Esophagus squamous epithelium (tissue), 5 donors: ENCODE measurements at regions not wholly inside any gene's neighbourhood (a gene's known extent, or its start where the extent isn't known, plus 50 kb on each side); places are given as distances from the start of the nearest gene placed in this dataset.

Source experiments
- DNase-seq: peaks from one replicate; lab custom pipeline; 2025; lab: John Stamatoyannopoulos, UW
- H3K27ac ChIP-seq, 4 donors: fragments of 200-600 bp; sonication (generic); one replicate each; pipeline ENCODE4 v1.5.1; 2016 to 2019; ENCODE audit warnings: mild to moderate bottlenecking in 1 of 4
- H3K27me3 ChIP-seq, 4 donors: fragments of 200-600 bp; sonication (generic); 1 replicate in 3 of 4; 2 replicates in 1 of 4; pipeline versions ENCODE4 v1.5.1 to v1.6.0; 2017 to 2021; ENCODE audit warnings: antibody characterized with exemption in 1 of 4
- H3K36me3 ChIP-seq, 3 donors: fragments of 200-600 bp; sonication (generic); one replicate each; pipeline ENCODE4 v1.5.1; 2016 to 2019
- H3K4me1 ChIP-seq, 3 donors: fragments of 200-600 bp; sonication (generic); one replicate each; pipeline ENCODE4 v1.5.1; 2017 to 2019
- H3K4me3 ChIP-seq, 4 donors: fragments of 200-600 bp; sonication (generic); 1 replicate in 3 of 4; 2 replicates in 1 of 4; pipeline ENCODE4 v1.5.1; 2016 to 2019; ENCODE audit warnings: mild to moderate bottlenecking in 2 of 4, moderate library complexity in 1 of 4
- H3K9me3 ChIP-seq, 3 donors: fragments of 200-600 bp; sonication (generic); one replicate each; pipeline ENCODE4 v1.5.1; 2016 to 2019
- CTCF ChIP-seq, 6 experiments: fragments of 450-650 bp in 4 of 6; fragments of 200-600 bp in 2 of 6; sonication (generic) in 2 of 6; IDR thresholded peaks; one replicate each; pipeline ENCODE4 v1.5.1; 2016 to 2019; ENCODE audit warnings: antibody characterized with exemption in 6 of 6, mild to moderate bottlenecking in 4 of 6, moderate library complexity in 4 of 6
- POLR2A ChIP-seq, 4 donors: fragments of 450-650 bp; IDR thresholded peaks; one replicate each; pipeline ENCODE4 v1.6.1; 2017; ENCODE audit warnings: antibody characterized with exemption in 4 of 4, mild to moderate bottlenecking in 4 of 4, moderate library complexity in 3 of 4
- WGBS, 2 donors: methylation state at CpG; one replicate each; pipeline ENCODE4 v1.1.5; 2018; 5-methylcytosine and 5-hydroxymethylcytosine counted together
- intact Hi-C: fragments of 100-400 bp; cut with DNase I; formaldehyde crosslinking; loops from one replicate; pipeline ENCODE4 v1.15.0; 2022
- donor health status: DM: yes; HTN: yes; CAD: no.

- intact Hi-C loops, result no loop called here
Measured at GRCh38 chr5:39902626-39903025, 477.8 kb upstream of the DAB2 start.

DNA sequence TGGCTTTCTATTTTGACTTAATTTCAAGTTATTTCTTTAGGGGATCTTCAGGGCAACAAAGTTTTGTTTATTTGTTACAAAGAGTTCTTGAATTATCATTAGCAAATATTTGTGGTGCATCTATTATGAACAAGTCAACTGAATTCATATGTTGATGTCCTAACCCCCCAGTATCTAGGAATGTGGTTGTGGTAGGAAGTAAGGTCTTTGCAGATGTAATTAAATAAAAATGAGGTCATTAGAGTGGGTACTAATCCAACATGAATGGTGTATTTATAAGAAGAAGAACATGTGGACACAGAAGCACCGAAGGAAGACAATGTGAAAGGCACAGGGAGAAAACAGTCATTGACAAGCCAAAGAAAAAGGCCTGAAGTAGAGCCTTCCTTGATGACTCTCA lies 474.0 kb upstream of the DAB2 start:
- 67 to 86% methylated on average over 1 of the region's 1 CpG for WGBS, 2 donors
- TF ChIP-seq CTCF (IDR thresholded peaks at IDR 0.05) (no peak), POLR2A (IDR thresholded peaks at IDR 0.05) (no peak)
- no peaks in the 10 kb centered on the region for H3K9me3 ChIP-seq
- DNase-seq, result no peak
- H3K27ac ChIP-seq, result no peak overlapping the region
- no peaks in the 10 kb centered on the region for H3K4me1 ChIP-seq
- intact Hi-C loops, result no loop called here
- H3K36me3 ChIP-seq, result no peaks in the 10 kb centered on the region
- H3K27me3 ChIP-seq, result no peaks in the 10 kb centered on the region
- no peak overlapping the region for H3K4me3 ChIP-seq

More at GRCh38 chr5:39902626-39903025, 477.8 kb upstream of the DAB2 start:
- TF ChIP-seq POLR2A (IDR thresholded peaks at IDR 0.05) (no peak), CTCF (IDR thresholded peaks at IDR 0.05) (no peak)
- H3K4me3 ChIP-seq, result no peak overlapping the region
- H3K9me3 ChIP-seq, result no peaks in the 10 kb centered on the region
- H3K27me3 ChIP-seq, result no peaks in the 10 kb centered on the region
- no peak for DNase-seq
- no peak overlapping the region for H3K27ac ChIP-seq
- WGBS, 2 donors, result 83 to 84% methylated on average over 2 of the region's 2 CpGs
- no peaks in the 10 kb centered on the region for H3K4me1 ChIP-seq
- H3K36me3 ChIP-seq, result no peaks in the 10 kb centered on the region

- no peaks in the 10 kb centered on the region for H3K36me3 ChIP-seq
- no peaks in the 10 kb centered on the region for H3K27me3 ChIP-seq
- intact Hi-C loops, result no loop called here
- no peaks in the 10 kb centered on the region for H3K9me3 ChIP-seq
- WGBS, 2 donors, result 57 to 83% methylated on average over 5 of the region's 5 CpGs
- no peaks in the 10 kb centered on the region for H3K4me1 ChIP-seq
- DNase-seq, result no peak
- no peak overlapping the region for H3K27ac ChIP-seq
- no peak for TF ChIP-seq POLR2A (IDR thresholded peaks at IDR 0.05)
- TF ChIP-seq CTCF (IDR thresholded peaks at IDR 0.05), result no peak
- H3K4me3 ChIP-seq, result no peak overlapping the region
Measured at GRCh38 chr5:39896706-39897105, 471.9 kb upstream of the DAB2 start.

GRCh38 chr5:39896104-39896503 lies 471.3 kb upstream of the DAB2 start:
- no peak overlapping the region for H3K4me3 ChIP-seq
- H3K27me3 ChIP-seq, result no peaks in the 10 kb centered on the region
- intact Hi-C loops, result no loop called here
- DNase-seq, result no peak
- no peaks in the 10 kb centered on the region for H3K36me3 ChIP-seq
- no peak overlapping the region for H3K27ac ChIP-seq
- H3K9me3 ChIP-seq, result no peaks in the 10 kb centered on the region
- TF ChIP-seq POLR2A (IDR thresholded peaks at IDR 0.05), result no peak
- no peak for TF ChIP-seq CTCF (IDR thresholded peaks at IDR 0.05)
- 64 to 81% methylated on average over 3 of the region's 3 CpGs for WGBS, 2 donors
- H3K4me1 ChIP-seq, result no peaks in the 10 kb centered on the region

DNA sequence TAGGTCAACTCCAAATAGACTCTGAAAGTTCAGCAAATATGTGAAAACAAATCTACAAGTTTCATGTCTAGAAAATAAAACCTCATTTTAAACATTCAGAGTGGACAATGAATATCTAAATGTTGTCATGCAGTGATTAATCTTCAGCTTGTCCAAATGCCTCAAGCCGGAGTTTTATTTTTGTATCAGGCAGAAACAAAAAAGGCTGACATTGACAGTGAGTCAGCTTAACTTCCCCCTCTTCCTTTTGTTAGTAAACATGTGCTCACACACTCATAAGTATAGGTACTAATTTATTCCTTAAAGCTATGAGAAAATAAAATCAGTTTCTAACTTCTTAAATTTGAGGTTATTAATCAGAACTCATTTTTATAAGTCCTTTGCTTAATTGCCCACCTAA lies 467.9 kb upstream of the DAB2 start:
- no peak for DNase-seq
- Histone ChIP-seq H3K36me3 (no peaks in the 10 kb centered on the region), H3K4me3 (no peak overlapping the region), H3K27me3 (no peaks in the 10 kb centered on the region), H3K27ac (no peak overlapping the region), H3K4me1 (no peaks in the 10 kb centered on the region), H3K9me3 (no peaks in the 10 kb centered on the region)
- no peak for TF ChIP-seq POLR2A (IDR thresholded peaks at IDR 0.05)
- TF ChIP-seq CTCF (IDR thresholded peaks at IDR 0.05), result no peak
- intact Hi-C loops, result no loop called here
- 14 to 43% methylated on average over 1 of the region's 1 CpG for WGBS, 2 donors
